ENCODE measurements at regions not wholly inside any gene's neighbourhood (a gene's known extent, or its start where the extent isn't known, plus 50 kb on each side); places are given as distances from the start of the nearest gene placed in this dataset.

- no peak for DNase-seq
Observed at GRCh38 chr1:9179463-9180110, 50.7 kb upstream of the GPR157 start.

- no peak for DNase-seq
Observed at GRCh38 chr1:9180111-9180819, 51.4 kb upstream of the GPR157 start.

DNA sequence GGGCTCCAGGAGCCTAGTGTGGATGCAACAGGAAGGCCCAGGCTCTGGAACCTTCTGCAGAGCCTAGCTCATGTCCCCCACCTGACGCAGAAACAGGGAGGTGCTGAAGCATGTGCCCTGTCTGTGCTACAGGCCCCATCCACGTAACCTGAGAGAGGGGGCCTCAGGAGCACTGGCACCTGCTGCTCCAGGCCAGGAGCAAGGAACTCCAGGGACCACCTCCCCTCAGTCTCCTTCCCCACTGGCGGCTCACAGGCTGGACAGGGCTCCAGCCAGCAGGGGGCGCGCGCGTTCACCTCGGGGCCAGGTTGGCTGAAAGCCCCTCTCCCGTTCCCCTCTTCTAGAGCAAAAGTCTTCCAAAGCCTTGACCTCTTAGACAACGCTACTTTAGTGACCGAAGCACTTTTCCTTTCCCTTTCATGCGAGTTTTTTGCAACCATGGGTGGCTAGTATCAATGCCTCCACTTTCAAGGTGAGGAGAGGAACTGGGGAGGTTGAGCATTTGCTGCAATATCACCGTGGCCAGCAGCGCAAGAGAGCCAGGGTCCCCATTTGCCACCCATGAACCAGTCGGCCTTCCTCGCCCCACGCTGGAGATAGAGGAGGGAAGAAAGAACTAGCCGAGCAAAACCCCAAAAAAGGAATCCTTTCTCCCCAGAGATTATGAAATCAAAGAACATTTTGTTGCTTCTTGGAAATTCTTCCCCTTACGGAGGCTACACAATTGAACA lies 52.4 kb upstream of the GPR157 start:
- DNase-seq: peak; percentile 57

GRCh38 chr1:9181990-9182783 lies 52.4 kb upstream of the H6PD start:
- DNase-seq: no peak

GRCh38 chr1:9182784-9183257 lies 51.8 kb upstream of the H6PD start:
- DNase-seq: no peak

GRCh38 chr1:9183441-9183840 lies 51.1 kb upstream of the H6PD start:
- DNase-seq: no peak

DNA sequence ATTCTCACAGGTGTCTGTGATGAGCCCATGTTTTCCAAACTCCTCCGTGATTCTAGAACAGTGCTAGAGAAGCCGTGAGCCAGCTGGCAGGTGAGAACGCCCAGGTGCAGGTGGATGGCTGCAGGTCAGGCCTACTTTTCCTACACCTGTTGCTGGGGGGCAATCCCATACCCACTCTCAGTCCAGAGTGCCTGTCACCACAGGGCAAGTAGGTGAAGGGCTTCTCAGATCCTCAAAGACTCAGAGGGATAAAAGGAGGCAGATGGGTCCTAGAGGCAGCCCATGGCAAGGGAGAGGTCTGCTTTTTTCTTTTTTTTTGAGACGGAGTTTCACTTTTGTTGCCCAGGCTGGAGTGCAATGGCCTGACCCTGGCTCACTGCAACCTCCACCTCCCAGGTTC lies 50.7 kb upstream of the H6PD start:
- no peak for DNase-seq

- DNase-seq: no peak
Observed at GRCh38 chr1:9184749-9185148, 49.8 kb upstream of the H6PD start.

Measured in stimulated activated naive CD4-positive, alpha-beta T cell treated with Interleukin-2 at 50 U/mL for 16 hours (primary cell).